SK-N-SH treated with all-trans-retinoic acid at 6 μM for 48 hours (cell line): ENCODE measurements at regions not wholly inside any gene's neighbourhood (a gene's known extent, or its start where the extent isn't known, plus 50 kb on each side); places are given as distances from the start of the nearest gene placed in this dataset.

Source experiments
- ATAC-seq: fragments of 200-7000 bp; cut with Tn5 transposase; 3 replicates; pipeline ENCODE4 v1.9.1; 2020; ENCODE audit warnings: mild to moderate bottlenecking, moderate library complexity
- BACH2 ChIP-seq: fragments of 250-450 bp; sonication (Bioruptor Pico); IDR thresholded peaks from 2 replicates; pipeline ENCODE4 v1.9.0; 2021; ENCODE audit warnings: mild to moderate bottlenecking, borderline replicate concordance
- CREB5 ChIP-seq: fragments of 250-450 bp; sonication (Bioruptor Pico); IDR thresholded peaks from 2 replicates; pipeline ENCODE4 v1.5.1; 2020; ENCODE audit warnings: low read depth, mild to moderate bottlenecking, moderate library complexity
- CSDC2 ChIP-seq: fragments of 250-450 bp; sonication (Bioruptor Pico); IDR thresholded peaks from 2 replicates; pipeline ENCODE4 v1.5.0; 2020; ENCODE audit warnings: mild to moderate bottlenecking, moderate library complexity
- CSRNP3 ChIP-seq: fragments of 250-450 bp; sonication (Bioruptor Pico); IDR thresholded peaks from 2 replicates; pipeline ENCODE4 v1.5.1; 2021; ENCODE audit warnings: mild to moderate bottlenecking, moderate library complexity
- GLIS3 ChIP-seq: fragments of 250-450 bp; sonication (Bioruptor Pico); IDR thresholded peaks from 2 replicates; pipeline ENCODE4 v1.5.0; 2020; ENCODE audit warnings: mild to moderate bottlenecking, moderate library complexity
- ISL1 ChIP-seq: fragments of 250-450 bp; sonication (Bioruptor Pico); IDR thresholded peaks from 2 replicates; pipeline ENCODE4 v2.1.2; 2022; ENCODE audit warnings: mild to moderate bottlenecking, moderate library complexity
- OSR1 ChIP-seq: fragments of 250-450 bp; sonication (Bioruptor Pico); IDR thresholded peaks from 2 replicates; pipeline ENCODE4 v1.8.0; 2022; ENCODE audit warnings: moderate library complexity, mild to moderate bottlenecking, inconsistent platforms
- PPARA ChIP-seq: fragments of 250-450 bp; sonication (Bioruptor Pico); IDR thresholded peaks from 2 replicates; pipeline ENCODE4 v1.5.0; 2020; ENCODE audit warnings: mild to moderate bottlenecking, borderline replicate concordance
- RARB ChIP-seq: fragments of 250-450 bp; sonication (Bioruptor Pico); IDR thresholded peaks from 2 replicates; pipeline ENCODE4 v1.8.0; 2021; ENCODE audit warnings: mild to moderate bottlenecking, moderate library complexity
- TCF4 ChIP-seq: fragments of 250-450 bp; sonication (Bioruptor Pico); IDR thresholded peaks from 2 replicates; pipeline ENCODE4 v1.8.0; 2021; ENCODE audit warnings: mild to moderate bottlenecking, moderate library complexity, borderline replicate concordance
- TOX ChIP-seq: fragments of 250-450 bp; sonication (Bioruptor Pico); IDR thresholded peaks from 2 replicates; pipeline ENCODE4 v1.8.0; 2021; ENCODE audit warnings: mild to moderate bottlenecking, moderate library complexity, borderline replicate concordance
- TSHZ2 ChIP-seq: fragments of 250-450 bp; sonication (Bioruptor Pico); IDR thresholded peaks from 2 replicates; pipeline ENCODE4 v1.5.0; 2020; ENCODE audit warnings: mild to moderate bottlenecking, moderate library complexity
- ZC3H10 ChIP-seq: fragments of 250-450 bp; sonication (Bioruptor Pico); IDR thresholded peaks from 2 replicates; pipeline ENCODE4 v1.5.1; 2021; ENCODE audit warnings: mild to moderate bottlenecking, moderate library complexity
- ZFP30 ChIP-seq: fragments of 450-650 bp; formaldehyde crosslinking; IDR thresholded peaks from 2 replicates; pipeline ENCODE4 v1.5.0; 2022; ENCODE audit warnings: mild to moderate bottlenecking, moderate library complexity
- TF ChIP-seq, protein P1 (sequence below): fragments of 250-450 bp; sonication (Bioruptor Pico); IDR thresholded peaks from 2 replicates; pipeline ENCODE4 v1.8.0; 2020; ENCODE audit warnings: mild to moderate bottlenecking, moderate library complexity, borderline replicate concordance

DNA sequence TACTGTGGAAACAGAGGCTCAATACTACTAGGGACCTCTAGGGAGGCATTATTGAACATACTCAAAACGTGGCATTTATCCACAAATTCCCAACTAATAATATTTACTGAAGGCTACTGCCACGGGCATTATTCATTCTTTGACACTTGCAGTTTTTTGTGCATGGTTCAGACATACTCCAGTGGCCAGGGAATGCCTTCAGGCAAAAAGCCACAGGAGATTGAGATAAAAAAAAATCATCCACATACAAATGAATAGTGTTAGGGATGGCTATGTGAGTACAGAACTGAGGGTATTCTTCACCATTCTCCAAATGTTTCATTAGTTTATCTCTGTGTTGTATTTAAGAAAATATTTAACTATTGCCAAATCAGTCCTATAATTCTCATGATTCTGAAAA, 974.9 kb upstream of the PIK3C3 start:
- no peak for ATAC-seq
- TF ChIP-seq, protein P1, sequence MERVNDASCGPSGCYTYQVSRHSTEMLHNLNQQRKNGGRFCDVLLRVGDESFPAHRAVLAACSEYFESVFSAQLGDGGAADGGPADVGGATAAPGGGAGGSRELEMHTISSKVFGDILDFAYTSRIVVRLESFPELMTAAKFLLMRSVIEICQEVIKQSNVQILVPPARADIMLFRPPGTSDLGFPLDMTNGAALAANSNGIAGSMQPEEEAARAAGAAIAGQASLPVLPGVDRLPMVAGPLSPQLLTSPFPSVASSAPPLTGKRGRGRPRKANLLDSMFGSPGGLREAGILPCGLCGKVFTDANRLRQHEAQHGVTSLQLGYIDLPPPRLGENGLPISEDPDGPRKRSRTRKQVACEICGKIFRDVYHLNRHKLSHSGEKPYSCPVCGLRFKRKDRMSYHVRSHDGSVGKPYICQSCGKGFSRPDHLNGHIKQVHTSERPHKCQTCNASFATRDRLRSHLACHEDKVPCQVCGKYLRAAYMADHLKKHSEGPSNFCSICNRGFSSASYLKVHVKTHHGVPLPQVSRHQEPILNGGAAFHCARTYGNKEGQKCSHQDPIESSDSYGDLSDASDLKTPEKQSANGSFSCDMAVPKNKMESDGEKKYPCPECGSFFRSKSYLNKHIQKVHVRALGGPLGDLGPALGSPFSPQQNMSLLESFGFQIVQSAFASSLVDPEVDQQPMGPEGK (CRISPR knock-in tag): no peak
- TF ChIP-seq TCF4 (CRISPR knock-in tag) (no peak), CREB5 (CRISPR knock-in tag) (no peak)

GRCh38 chr18:40976050-40976449, 979.0 kb upstream of the PIK3C3 start:
- TF ChIP-seq CSRNP3 (CRISPR knock-in tag) (no peak), ZC3H10 (CRISPR knock-in tag) (no peak), BACH2 (no peak)
- ATAC-seq: no peak

- no peak for ATAC-seq
- no peak for TF ChIP-seq TOX (CRISPR knock-in tag)
- no peak for TF ChIP-seq GLIS3
- no peak for TF ChIP-seq CREB5 (CRISPR knock-in tag)
- no peak for TF ChIP-seq ZFP30 (CRISPR knock-in tag)
- TF ChIP-seq PPARA (CRISPR knock-in tag): no peak
- TF ChIP-seq TSHZ2 (CRISPR knock-in tag): no peak
- TF ChIP-seq CSDC2: no peak
- no peak for TF ChIP-seq ISL1
Observed at GRCh38 chr18:40974448-40974847, 980.6 kb upstream of the PIK3C3 start.

DNA sequence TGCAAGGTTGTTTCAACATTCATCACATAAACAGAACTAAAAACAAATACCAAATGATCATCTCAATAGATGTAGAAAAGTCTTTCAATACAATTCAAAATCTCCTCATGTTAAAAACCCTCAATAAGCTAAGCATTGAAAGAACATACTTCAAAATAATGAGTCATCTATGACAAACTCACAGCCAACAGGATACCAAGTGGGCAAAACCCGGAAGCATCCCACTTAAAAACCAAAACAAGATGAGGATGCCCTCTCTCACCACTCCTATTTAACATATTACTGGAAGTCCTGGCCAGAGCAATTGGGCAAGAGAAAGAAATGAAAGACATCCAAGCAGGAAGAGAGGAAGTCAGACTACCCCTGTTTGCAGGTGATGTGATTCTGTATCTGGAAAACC, 992.2 kb upstream of the PIK3C3 start:
- TF ChIP-seq, protein P1 (CRISPR knock-in tag): no peak
- TF ChIP-seq RARB (CRISPR knock-in tag): no peak
- TF ChIP-seq, all 23 proteins: peak for 0
- no peak for ATAC-seq

DNA sequence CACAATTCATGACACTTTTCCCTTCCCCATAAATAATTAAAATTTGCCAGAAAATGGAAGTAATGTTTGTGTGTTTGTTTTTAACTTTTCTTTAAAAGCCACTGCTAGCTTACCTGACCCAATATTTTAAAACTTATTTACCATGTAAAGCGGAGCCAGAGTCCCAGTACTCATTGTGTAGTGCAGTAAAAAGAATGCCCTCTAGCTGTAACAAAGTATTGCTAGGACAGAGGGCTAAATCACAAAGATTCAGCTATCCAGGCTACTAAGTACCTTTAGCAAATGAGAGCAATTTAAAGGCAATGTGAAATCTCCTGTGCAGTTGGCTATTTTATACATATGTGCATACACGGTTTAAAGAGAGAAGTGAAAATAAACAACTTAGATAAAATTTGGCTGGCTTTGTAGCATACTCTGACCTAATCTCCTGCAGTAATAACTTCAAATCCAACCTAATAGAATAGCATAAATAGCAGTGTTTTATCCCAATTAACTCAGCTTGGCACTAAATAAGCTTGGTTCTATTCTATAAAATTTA, 997.4 kb upstream of the PIK3C3 start:
- no peak for TF ChIP-seq OSR1 (CRISPR knock-in tag)
- ATAC-seq: no peak
